K562 (cell line): ENCODE measurements at regions not wholly inside any gene's neighbourhood (a gene's known extent, or its start where the extent isn't known, plus 50 kb on each side); places are given as distances from the start of the nearest gene placed in this dataset.

Source experiments
- ATAC-seq: fragments of 200-7000 bp; cut with Tn5 transposase; 3 replicates; pipeline ENCODE4 v1.9.1; 2020; ENCODE audit warnings: moderate library complexity
- BruUV-seq: library from RNA; stranded (reverse); fragments of 400-500 nt; replicated peaks from 2 replicates; lab custom pipeline; 2021; lab: Mats Ljungman, UMichigan
- CTCF ChIA-PET: fragments of 300-600 bp; formaldehyde crosslinking; extraction: SDS; loops from one replicate; lab custom pipeline; 2021; ENCODE audit warnings: low intra/inter-chr PET ratio; lab: Yijun Ruan, JAX
- POLR2A ChIA-PET: fragments of 300-600, 350-650 bp; sonication (Branson Sonifier 250); formaldehyde crosslinking; extraction: SDS; loops from one replicate; lab custom pipeline; 2021; ENCODE audit warnings: antibody characterized with exemption, inconsistent platforms; lab: Yijun Ruan, JAX
- DNase-seq, 4 experiments: peaks; one replicate each; pipeline versions ENCODE4 v3.0.0 to v3.0.0-alpha.2; 2011 to 2018; ENCODE audit warnings: low spot score in 3 of 4, mixed read lengths in 3 of 4; ENCODE audit errors: extremely low read depth in 1 of 4
- FAIRE-seq: peaks from 2 replicates; lab custom pipeline; 2011; peaks lifted over from hg19 to GRCh38; lab: Jason Lieb, UNC
- H2AFZ ChIP-seq: 2 replicates; pipeline ENCODE4 v1.6.0; 2011; ENCODE audit warnings: low read depth, low read length, control low read depth, inconsistent platforms
- H3K27ac ChIP-seq: fragments of 200-600 bp; 3 replicates; pipeline ENCODE4 v1.8.0; 2011; ENCODE audit warnings: low read depth, mild to moderate bottlenecking, control low read depth, inconsistent platforms, low read length, moderate library complexity, mixed read lengths; ENCODE audit errors: extremely low read depth
- H3K27me3 ChIP-seq, 2 experiments: fragments of 300-600 bp in 1 of 2; 2 replicates in 1 of 2; 3 replicates in 1 of 2; pipeline versions ENCODE4 v1.6.0 to v1.8.0; 2011; ENCODE audit warnings: inconsistent platforms in 2 of 2, low read length in 2 of 2, mild to moderate bottlenecking in 1 of 2, mixed read lengths in 1 of 2, moderate library complexity in 1 of 2; ENCODE audit not compliant: control insufficient read depth in 2 of 2, insufficient read depth in 2 of 2
- H3K36me3 ChIP-seq: fragments of 300-600 bp; 3 replicates; pipeline ENCODE4 v1.8.0; 2011; ENCODE audit warnings: mild to moderate bottlenecking, low read length, inconsistent platforms; ENCODE audit not compliant: control insufficient read depth, insufficient read depth
- H3K4me1 ChIP-seq, 2 experiments: fragments of 200-600 bp in 1 of 2; replicated peaks in 1 of 2; 2 replicates in 1 of 2; 3 replicates in 1 of 2; pipeline versions ENCODE4 v1.5.1 to v1.8.0; 2011; ENCODE audit warnings: inconsistent platforms in 2 of 2, low read length in 2 of 2, mild to moderate bottlenecking in 1 of 2, mixed read lengths in 1 of 2, moderate library complexity in 1 of 2; ENCODE audit not compliant: control insufficient read depth in 2 of 2, insufficient read depth in 2 of 2
- H3K4me2 ChIP-seq: 2 replicates; pipeline ENCODE4 v1.6.1; 2011; ENCODE audit warnings: low read length, control low read depth, inconsistent platforms, mixed read lengths; ENCODE audit not compliant: insufficient read depth
- H3K4me3 ChIP-seq: fragments of 200-600 bp; sonication (generic), shearing (Covaris generic); 2 replicates; pipeline ENCODE4 v1.5.1; 2016; ENCODE audit warnings: control low read depth, inconsistent platforms
- H3K79me2 ChIP-seq: fragments of 200-600 bp; 3 replicates; pipeline ENCODE4 v1.8.0; 2011; ENCODE audit warnings: low read length, inconsistent platforms; ENCODE audit not compliant: control insufficient read depth, insufficient read depth
- H3K9ac ChIP-seq, 2 experiments: 2 replicates each; pipeline versions ENCODE4 v1.6.0 to v1.6.1; 2011; ENCODE audit warnings: low read depth in 2 of 2, low read length in 2 of 2, control low read depth in 1 of 2, inconsistent platforms in 1 of 2, mild to moderate bottlenecking in 1 of 2, mixed read lengths in 1 of 2; ENCODE audit not compliant: insufficient read depth in 1 of 2
- H3K9me1 ChIP-seq: one replicate; pipeline ENCODE4 v1.6.0; 2011; ENCODE audit warnings: inconsistent platforms, mild to moderate bottlenecking, low read length, moderate library complexity; ENCODE audit not compliant: control insufficient read depth, insufficient read depth
- H3K9me3 ChIP-seq: replicated peaks from 2 replicates; pipeline ENCODE4 v1.5.1; 2011; ENCODE audit warnings: low read depth, low read length, inconsistent platforms; ENCODE audit not compliant: control insufficient read depth, insufficient read depth
- H4K20me1 ChIP-seq: replicated peaks from 2 replicates; pipeline ENCODE4 v1.6.1; 2011; ENCODE audit warnings: low read length, inconsistent platforms, mixed read lengths; ENCODE audit not compliant: control insufficient read depth, insufficient read depth
- CHD2 ChIP-seq: IDR thresholded peaks from 2 replicates; pipeline ENCODE4 v1.6.1; 2011; ENCODE audit warnings: low read depth, low read length
- FOS ChIP-seq: IDR thresholded peaks from 3 replicates; pipeline ENCODE4 v1.6.1; 2011; ENCODE audit not compliant: insufficient read length; ENCODE audit errors: extremely low read depth
- NR2C1 ChIP-seq, 2 experiments: fragments of 450-650 bp; IDR thresholded peaks; 2 replicates each; pipeline ENCODE4 v1.6.1; 2017; ENCODE audit warnings: mild to moderate bottlenecking in 2 of 2, antibody characterized with exemption in 1 of 2, inconsistent platforms in 1 of 2, missing compliant biosample characterization in 1 of 2, missing genetic modification characterization in 1 of 2
- PTBP1 ChIP-seq: fragments of 200-400 bp; formaldehyde crosslinking; IDR thresholded peaks from 2 replicates; pipeline ENCODE4 v1.6.1; 2017; ENCODE audit warnings: low read depth, low read length
- SMC3 ChIP-seq: conservative IDR thresholded peaks from 2 replicates; pipeline ENCODE4 v1.6.1; 2011; ENCODE audit warnings: low read depth, low read length, improper control_type of control experiment; ENCODE audit not compliant: insufficient read depth
- ZBED1 ChIP-seq: IDR thresholded peaks from 2 replicates; pipeline ENCODE4 v1.6.1; 2014
- ZBTB8A ChIP-seq: fragments of 450-650 bp; IDR thresholded peaks from 2 replicates; pipeline ENCODE4 v1.6.1; 2018; ENCODE audit warnings: mild to moderate bottlenecking, moderate library complexity; ENCODE audit not compliant: partially characterized antibody
- ZFP1 ChIP-seq: fragments of 450-650 bp; formaldehyde crosslinking; IDR thresholded peaks from 2 replicates; pipeline ENCODE4 v1.4.0; 2020; ENCODE audit warnings: mild to moderate bottlenecking, mixed read lengths
- ZNF165 ChIP-seq: fragments of 250-450 bp; sonication (Bioruptor Pico); IDR thresholded peaks from 2 replicates; pipeline ENCODE4 v1.4.0; 2020; ENCODE audit warnings: borderline replicate concordance
- ZNF174 ChIP-seq: fragments of 250-450 bp; sonication (Bioruptor Pico); IDR thresholded peaks from 2 replicates; pipeline ENCODE4 v1.4.0; 2020; ENCODE audit warnings: mild to moderate bottlenecking
- ZNF224 ChIP-seq: sonication (generic); formaldehyde crosslinking; IDR thresholded peaks from 2 replicates; pipeline ENCODE4 v1.8.0; 2022; ENCODE audit warnings: mild to moderate bottlenecking, missing genetic modification reagents
- ZNF280A ChIP-seq: fragments of 450-650 bp; IDR thresholded peaks from 2 replicates; pipeline ENCODE4 v1.6.1; 2018; ENCODE audit warnings: mild to moderate bottlenecking, low read depth; ENCODE audit not compliant: partially characterized antibody
- WGBS: fragments of 100-300 bp; shearing (Covaris generic); methylation state at CpG from one replicate; pipeline ENCODE4 v1.1.6; 2016; ENCODE audit warnings: low coverage, mixed read lengths; ENCODE audit not compliant: insufficient coverage; ENCODE audit errors: missing lambda C conversion rate; 5-methylcytosine and 5-hydroxymethylcytosine counted together
- in situ Hi-C: fragments of 300-500 bp; cut with MboI; formaldehyde crosslinking; loops from 4 replicates; pipeline ENCODE4 v1.15.0; 2018; ENCODE audit warnings: inconsistent platforms, mixed read lengths
- intact Hi-C: fragments of 100-400 bp; cut with micrococcal nuclease; formaldehyde crosslinking; loops from 2 replicates; pipeline ENCODE4 v1.14.2; 2022
- TF ChIP-seq, protein P1 (sequence below): fragments of 200-800 bp; sonication (Bioruptor generic); IDR thresholded peaks from 2 replicates; pipeline ENCODE4 v1.6.1; 2017; ENCODE audit warnings: missing genetic modification characterization, missing compliant biosample characterization
- TF ChIP-seq, protein P2 (sequence below): fragments of 250-450 bp; sonication (Bioruptor Pico); IDR thresholded peaks from 2 replicates; pipeline ENCODE4 v1.5.0; 2021

DNA sequence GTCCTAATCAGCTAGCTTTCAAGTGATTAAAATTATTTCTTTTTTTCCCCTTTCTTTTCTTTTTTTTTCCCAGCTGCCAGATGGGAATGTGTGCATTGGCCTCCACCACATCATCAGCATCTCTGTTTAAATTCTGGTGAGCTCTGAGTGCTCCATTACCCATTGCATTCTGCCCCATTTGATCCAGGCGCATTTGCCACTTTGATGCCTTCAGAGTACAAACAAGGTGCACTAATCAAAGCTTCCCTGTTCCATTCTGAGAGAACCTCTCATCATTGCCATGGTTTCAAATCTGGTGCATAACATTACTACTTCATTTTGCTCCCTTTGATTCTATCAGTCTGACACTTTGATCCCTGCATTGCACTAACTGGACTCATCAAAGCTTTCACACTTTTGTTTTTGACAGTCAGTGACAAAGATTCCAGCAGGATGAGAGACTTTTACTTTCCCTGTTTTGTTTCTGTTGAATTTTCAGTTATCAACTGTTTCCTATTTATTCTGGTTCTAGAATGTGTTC, 238.8 kb upstream of the PCDH10 start:
- no TSS peak for BruUV-seq
- FAIRE-seq (no peak), DNase-seq (no peak), ATAC-seq (no peak)
- TF ChIP-seq ZNF174, result no peak
- no peak for TF ChIP-seq PTBP1
- TF ChIP-seq, protein P1, sequence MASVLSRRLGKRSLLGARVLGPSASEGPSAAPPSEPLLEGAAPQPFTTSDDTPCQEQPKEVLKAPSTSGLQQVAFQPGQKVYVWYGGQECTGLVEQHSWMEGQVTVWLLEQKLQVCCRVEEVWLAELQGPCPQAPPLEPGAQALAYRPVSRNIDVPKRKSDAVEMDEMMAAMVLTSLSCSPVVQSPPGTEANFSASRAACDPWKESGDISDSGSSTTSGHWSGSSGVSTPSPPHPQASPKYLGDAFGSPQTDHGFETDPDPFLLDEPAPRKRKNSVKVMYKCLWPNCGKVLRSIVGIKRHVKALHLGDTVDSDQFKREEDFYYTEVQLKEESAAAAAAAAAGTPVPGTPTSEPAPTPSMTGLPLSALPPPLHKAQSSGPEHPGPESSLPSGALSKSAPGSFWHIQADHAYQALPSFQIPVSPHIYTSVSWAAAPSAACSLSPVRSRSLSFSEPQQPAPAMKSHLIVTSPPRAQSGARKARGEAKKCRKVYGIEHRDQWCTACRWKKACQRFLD (CRISPR knock-in tag), result no peak
- no peak for TF ChIP-seq NR2C1 (IDR thresholded peaks at IDR 0.05)
- TF ChIP-seq NR2C1 (tag; IDR thresholded peaks at IDR 0.05), result no peak
- TF ChIP-seq ZNF280A, result no peak
- TF ChIP-seq ZFP1 (CRISPR knock-in tag), result no peak
- TF ChIP-seq ZNF224 (CRISPR knock-in tag), result no peak
- no peak for TF ChIP-seq FOS
- no peak for TF ChIP-seq ZBED1
- no peak for TF ChIP-seq CHD2
- no peak for TF ChIP-seq SMC3
- no peak for TF ChIP-seq ZNF165 (CRISPR knock-in tag)
- TF ChIP-seq ZBTB8A, result no peak
- TF ChIP-seq, protein P2, sequence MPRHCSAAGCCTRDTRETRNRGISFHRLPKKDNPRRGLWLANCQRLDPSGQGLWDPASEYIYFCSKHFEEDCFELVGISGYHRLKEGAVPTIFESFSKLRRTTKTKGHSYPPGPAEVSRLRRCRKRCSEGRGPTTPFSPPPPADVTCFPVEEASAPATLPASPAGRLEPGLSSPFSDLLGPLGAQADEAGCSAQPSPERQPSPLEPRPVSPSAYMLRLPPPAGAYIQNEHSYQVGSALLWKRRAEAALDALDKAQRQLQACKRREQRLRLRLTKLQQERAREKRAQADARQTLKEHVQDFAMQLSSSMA (CRISPR knock-in tag), result no peak
- Histone ChIP-seq H2AFZ (no peak overlapping the region), H3K36me3 (no peaks in the 10 kb centered on the region), H3K9me3 (no peaks in the 10 kb centered on the region; the same call in 1 of the 2 replicates), H4K20me1 (no peaks in the 10 kb centered on the region), H3K79me2 (no peaks in the 10 kb centered on the region), H3K27ac (no peak overlapping the region), H3K9ac (no peak overlapping the region), H3K4me2 (no peak overlapping the region), H3K27me3 (no peaks in the 10 kb centered on the region), H3K4me3 (no peak overlapping the region), H3K9me1 (no peaks in the 10 kb centered on the region), H3K4me1 (no peaks in the 10 kb centered on the region)
- ChIA-PET POLR2A (no interaction called here), CTCF (no interaction called here)
- in situ Hi-C loops (no loop called here), intact Hi-C loops (no loop called here)
- WGBS, result 6% methylated on average over 1 of the region's 1 CpG
